ENCODE measurements at regions not wholly inside any gene's neighbourhood (a gene's known extent, or its start where the extent isn't known, plus 50 kb on each side); places are given as distances from the start of the nearest gene placed in this dataset.

DNA sequence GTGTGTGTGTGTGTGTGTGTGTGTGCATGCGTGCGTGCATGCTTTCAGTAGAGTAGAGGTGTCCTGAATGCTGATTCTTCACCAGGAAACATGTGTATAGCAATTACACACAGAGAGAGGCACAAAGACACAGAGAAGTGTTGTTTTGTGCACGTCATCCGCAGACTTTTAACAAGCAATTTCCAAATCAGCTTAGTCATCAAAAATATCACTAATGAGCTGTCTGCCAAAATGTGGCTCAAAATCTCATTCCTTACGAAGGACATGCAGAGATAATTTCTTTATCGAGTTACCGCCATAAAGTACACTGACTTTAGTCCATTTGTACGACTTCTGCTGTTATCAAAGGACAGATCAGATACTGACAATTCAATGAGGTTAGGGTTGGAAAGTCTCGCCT lies 274.9 kb upstream of the RARB start:
- TF ChIP-seq POLR2A (IDR thresholded peaks at IDR 0.05; ENCODE audit: low read depth, low read length) (no peak), JUND (IDR thresholded peaks at IDR 0.05; ENCODE audit: low read depth, low read length) (no peak), NR2C2 (IDR thresholded peaks at IDR 0.05; ENCODE audit: borderline replicate concordance, control insufficient read depth, insufficient read length, low read depth) (no peak), SRF (IDR thresholded peaks at IDR 0.05; ENCODE audit: low read depth in 2 of 2, low read length in 2 of 2) (no peak), EZH2 (IDR thresholded peaks at IDR 0.05; ENCODE audit: borderline replicate concordance, control insufficient read depth, low read depth, low read length) (no peak), ZNF217 (IDR thresholded peaks at IDR 0.05) (no peak), NRF1 (conservative IDR thresholded peaks at IDR 0.05; ENCODE audit: low read depth, low read length) (no peak), SMAD1 (IDR thresholded peaks at IDR 0.05; ENCODE audit: low read depth, partially characterized antibody) (no peak), RAD21 (IDR thresholded peaks at IDR 0.05; ENCODE audit: insufficient read depth, low read depth, low read length) (no peak), EP300 (IDR thresholded peaks at IDR 0.05; ENCODE audit: borderline replicate concordance in 1 of 2, control insufficient read depth in 1 of 2, low read depth in 2 of 2, low read length in 2 of 2) (no peak)
- TF ChIP-seq, protein P1, sequence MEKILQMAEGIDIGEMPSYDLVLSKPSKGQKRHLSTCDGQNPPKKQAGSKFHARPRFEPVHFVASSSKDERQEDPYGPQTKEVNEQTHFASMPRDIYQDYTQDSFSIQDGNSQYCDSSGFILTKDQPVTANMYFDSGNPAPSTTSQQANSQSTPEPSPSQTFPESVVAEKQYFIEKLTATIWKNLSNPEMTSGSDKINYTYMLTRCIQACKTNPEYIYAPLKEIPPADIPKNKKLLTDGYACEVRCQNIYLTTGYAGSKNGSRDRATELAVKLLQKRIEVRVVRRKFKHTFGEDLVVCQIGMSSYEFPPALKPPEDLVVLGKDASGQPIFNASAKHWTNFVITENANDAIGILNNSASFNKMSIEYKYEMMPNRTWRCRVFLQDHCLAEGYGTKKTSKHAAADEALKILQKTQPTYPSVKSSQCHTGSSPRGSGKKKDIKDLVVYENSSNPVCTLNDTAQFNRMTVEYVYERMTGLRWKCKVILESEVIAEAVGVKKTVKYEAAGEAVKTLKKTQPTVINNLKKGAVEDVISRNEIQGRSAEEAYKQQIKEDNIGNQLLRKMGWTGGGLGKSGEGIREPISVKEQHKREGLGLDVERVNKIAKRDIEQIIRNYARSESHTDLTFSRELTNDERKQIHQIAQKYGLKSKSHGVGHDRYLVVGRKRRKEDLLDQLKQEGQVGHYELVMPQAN (conservative IDR thresholded peaks at IDR 0.05): no peak
- TF ChIP-seq, protein P2, sequence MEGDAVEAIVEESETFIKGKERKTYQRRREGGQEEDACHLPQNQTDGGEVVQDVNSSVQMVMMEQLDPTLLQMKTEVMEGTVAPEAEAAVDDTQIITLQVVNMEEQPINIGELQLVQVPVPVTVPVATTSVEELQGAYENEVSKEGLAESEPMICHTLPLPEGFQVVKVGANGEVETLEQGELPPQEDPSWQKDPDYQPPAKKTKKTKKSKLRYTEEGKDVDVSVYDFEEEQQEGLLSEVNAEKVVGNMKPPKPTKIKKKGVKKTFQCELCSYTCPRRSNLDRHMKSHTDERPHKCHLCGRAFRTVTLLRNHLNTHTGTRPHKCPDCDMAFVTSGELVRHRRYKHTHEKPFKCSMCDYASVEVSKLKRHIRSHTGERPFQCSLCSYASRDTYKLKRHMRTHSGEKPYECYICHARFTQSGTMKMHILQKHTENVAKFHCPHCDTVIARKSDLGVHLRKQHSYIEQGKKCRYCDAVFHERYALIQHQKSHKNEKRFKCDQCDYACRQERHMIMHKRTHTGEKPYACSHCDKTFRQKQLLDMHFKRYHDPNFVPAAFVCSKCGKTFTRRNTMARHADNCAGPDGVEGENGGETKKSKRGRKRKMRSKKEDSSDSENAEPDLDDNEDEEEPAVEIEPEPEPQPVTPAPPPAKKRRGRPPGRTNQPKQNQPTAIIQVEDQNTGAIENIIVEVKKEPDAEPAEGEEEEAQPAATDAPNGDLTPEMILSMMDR (IDR thresholded peaks at IDR 0.05 in 2 of 3, conservative IDR thresholded peaks at IDR 0.05 in 1 of 3; ENCODE audit: control insufficient read depth in 2 of 3, extremely low read depth in 1 of 3, insufficient read depth in 1 of 3, low read depth in 3 of 3, low read length in 3 of 3): no peak

All from GM12878 (cell line).